Sigmoid colon (tissue), 6 donors: ENCODE measurements at regions not wholly inside any gene's neighbourhood (a gene's known extent, or its start where the extent isn't known, plus 50 kb on each side); places are given as distances from the start of the nearest gene placed in this dataset.
A peak's percentile ranks its signal among the peaks of the same experiment; 100 is the strongest.

ENCODE experiments used
- DNase-seq: peaks from one replicate; pipeline ENCODE4 v3.0.0-alpha.2; 2019
- H3K27ac ChIP-seq, 4 donors: fragments of 200-600 bp; sonication (generic); one replicate each; pipeline ENCODE4 v1.5.1; 2016 to 2019; ENCODE audit warnings: mild to moderate bottlenecking in 1 of 4
- H3K27me3 ChIP-seq, 3 donors: fragments of 200-600 bp; sonication (generic); one replicate each; pipeline ENCODE4 v1.5.1; 2019; ENCODE audit warnings: mild to moderate bottlenecking in 1 of 3
- H3K36me3 ChIP-seq, 4 donors: fragments of 200-600 bp; sonication (generic); one replicate each; pipeline ENCODE4 v1.5.1; 2016 to 2019
- H3K4me1 ChIP-seq, 4 donors: fragments of 200-600 bp; sonication (generic); one replicate each; pipeline ENCODE4 v1.5.1; 2017 to 2019
- H3K4me3 ChIP-seq, 4 donors: fragments of 200-600 bp; sonication (generic); one replicate each; pipeline ENCODE4 v1.5.1; 2017 to 2019; ENCODE audit warnings: mild to moderate bottlenecking in 2 of 4, moderate library complexity in 1 of 4
- H3K9me3 ChIP-seq, 4 donors: fragments of 200-600 bp in 3 of 4; sonication (generic) in 3 of 4; one replicate each; pipeline versions ENCODE4 v1.5.1 to v1.6.1; 2013 to 2019
- EP300 ChIP-seq, 4 donors: sonication (generic); formaldehyde crosslinking; IDR thresholded peaks; one replicate each; pipeline ENCODE4 v1.6.1; 2017; ENCODE audit warnings: antibody characterized with exemption in 4 of 4
- POLR2A ChIP-seq, 2 donors: fragments of 450-650 bp; IDR thresholded peaks; one replicate each; pipeline ENCODE4 v1.6.1; 2016; ENCODE audit warnings: antibody characterized with exemption in 2 of 2, mild to moderate bottlenecking in 2 of 2, moderate library complexity in 2 of 2
- POLR2AphosphoS5 ChIP-seq, 4 donors: sonication (generic); formaldehyde crosslinking; IDR thresholded peaks; one replicate each; pipeline ENCODE4 v1.6.1; 2017; ENCODE audit warnings: antibody characterized with exemption in 4 of 4
- WGBS, 2 donors: extraction: QIAGEN DNeasy Blood & Tissue Kit; methylation state at CpG; one replicate each; pipeline ENCODE4 v1.1.7; 2013; 5-methylcytosine and 5-hydroxymethylcytosine counted together
- intact Hi-C: fragments of 100-400 bp; cut with DNase I; formaldehyde crosslinking; loops from one replicate; pipeline ENCODE4 v1.15.1; 2023
- TF ChIP-seq, protein P1 (sequence below), 4 experiments: fragments of 450-650 bp in 3 of 4; fragments of 200-600 bp in 1 of 4; IDR thresholded peaks; one replicate each; pipeline ENCODE4 v1.5.1; 2016 to 2019; ENCODE audit warnings: antibody characterized with exemption in 4 of 4, mild to moderate bottlenecking in 3 of 4, moderate library complexity in 2 of 4
- donor health status: healthy with polysubstance abuse.
- donor health status: healthy.

- H3K27ac ChIP-seq, result no peak overlapping the region
- DNase-seq, result no peak
- H3K9me3 ChIP-seq, result peaks cover 0 to 2% (median 0%) of the 10 kb centered on the region in 4 donors
- H3K36me3 ChIP-seq, result no peaks in the 10 kb centered on the region
- H3K4me3 ChIP-seq, result no peak overlapping the region
- H3K4me1 ChIP-seq, result no peaks in the 10 kb centered on the region
- TF ChIP-seq EP300 (IDR thresholded peaks at IDR 0.05), result no peak
- TF ChIP-seq POLR2AphosphoS5 (IDR thresholded peaks at IDR 0.05), result no peak
- TF ChIP-seq, protein P1, sequence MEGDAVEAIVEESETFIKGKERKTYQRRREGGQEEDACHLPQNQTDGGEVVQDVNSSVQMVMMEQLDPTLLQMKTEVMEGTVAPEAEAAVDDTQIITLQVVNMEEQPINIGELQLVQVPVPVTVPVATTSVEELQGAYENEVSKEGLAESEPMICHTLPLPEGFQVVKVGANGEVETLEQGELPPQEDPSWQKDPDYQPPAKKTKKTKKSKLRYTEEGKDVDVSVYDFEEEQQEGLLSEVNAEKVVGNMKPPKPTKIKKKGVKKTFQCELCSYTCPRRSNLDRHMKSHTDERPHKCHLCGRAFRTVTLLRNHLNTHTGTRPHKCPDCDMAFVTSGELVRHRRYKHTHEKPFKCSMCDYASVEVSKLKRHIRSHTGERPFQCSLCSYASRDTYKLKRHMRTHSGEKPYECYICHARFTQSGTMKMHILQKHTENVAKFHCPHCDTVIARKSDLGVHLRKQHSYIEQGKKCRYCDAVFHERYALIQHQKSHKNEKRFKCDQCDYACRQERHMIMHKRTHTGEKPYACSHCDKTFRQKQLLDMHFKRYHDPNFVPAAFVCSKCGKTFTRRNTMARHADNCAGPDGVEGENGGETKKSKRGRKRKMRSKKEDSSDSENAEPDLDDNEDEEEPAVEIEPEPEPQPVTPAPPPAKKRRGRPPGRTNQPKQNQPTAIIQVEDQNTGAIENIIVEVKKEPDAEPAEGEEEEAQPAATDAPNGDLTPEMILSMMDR (IDR thresholded peaks at IDR 0.05), result no peak
- TF ChIP-seq POLR2A (IDR thresholded peaks at IDR 0.05), result no peak
- WGBS, 2 donors, result 70 to 85% methylated on average over 3 of the region's 3 CpGs
- no peaks in the 10 kb centered on the region for H3K27me3 ChIP-seq
- intact Hi-C loops, result no loop called here
These were observed 1766.0 kb downstream of the NCAM2 start for GRCh38 chr21:22764222-22764621.

DNA sequence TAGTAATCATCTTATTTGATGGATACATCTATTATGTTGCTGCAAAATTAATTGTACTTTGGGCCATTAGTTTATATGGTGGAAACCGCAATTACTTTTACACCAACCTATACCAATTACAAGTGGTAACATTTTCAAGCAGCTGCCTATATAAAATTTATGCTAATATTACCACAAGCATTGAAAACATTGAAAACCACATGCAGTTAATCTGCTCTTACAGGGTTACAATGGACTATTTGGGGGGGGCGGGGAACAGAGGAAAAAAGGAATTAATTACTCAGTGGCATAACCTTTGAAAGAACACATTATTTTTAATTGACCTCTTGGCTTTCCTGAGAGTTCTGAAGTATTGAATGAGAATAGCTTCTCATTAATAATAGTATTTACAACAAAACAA lies 1793.2 kb downstream of the NCAM2 start:
- Histone ChIP-seq H3K27ac (no peak overlapping the region), H3K36me3 (no peaks in the 10 kb centered on the region), H3K27me3 (no peaks in the 10 kb centered on the region), H3K4me3 (no peak overlapping the region), H3K4me1 (no peaks in the 10 kb centered on the region), H3K9me3 (no peaks in the 10 kb centered on the region)
- TF ChIP-seq POLR2AphosphoS5 (IDR thresholded peaks at IDR 0.05), result no peak
- TF ChIP-seq EP300 (IDR thresholded peaks at IDR 0.05), result no peak
- WGBS, 2 donors, result 83 to 84% methylated on average over 2 of the region's 2 CpGs
- intact Hi-C loops, result loop anchor here (10.0 kb wide), 1 partner anchor 1797 kb away; the partner anchor contains the start of gene NCAM2
- DNase-seq, result no peak

DNA sequence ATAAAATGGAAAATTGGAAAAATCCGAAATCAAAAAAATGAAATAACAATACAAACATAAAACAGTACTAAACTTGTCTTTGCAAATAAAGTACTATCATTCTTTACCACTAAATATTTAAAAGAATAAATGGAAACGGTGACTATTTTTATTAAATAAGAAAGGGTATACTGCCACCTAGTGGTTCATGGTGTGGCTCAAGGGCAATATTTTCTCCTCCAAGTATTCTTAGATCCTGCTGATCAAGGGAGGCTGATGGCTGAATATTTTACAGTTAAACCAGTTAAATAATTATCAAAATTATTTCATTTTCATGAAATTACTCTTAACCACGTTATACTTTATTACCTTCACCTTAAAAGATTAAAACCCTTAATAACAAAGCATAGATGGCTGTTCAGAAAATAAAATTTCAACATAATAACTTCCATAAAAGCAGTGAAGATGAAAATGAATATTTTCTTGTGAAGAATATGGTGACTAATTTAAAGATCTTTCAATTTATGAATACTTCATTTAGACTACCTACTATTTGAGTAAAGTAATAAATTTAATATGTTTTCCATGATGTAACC lies 1793.9 kb downstream of the NCAM2 start:
- no peaks in the 10 kb centered on the region for H3K36me3 ChIP-seq
- TF ChIP-seq POLR2A (IDR thresholded peaks at IDR 0.05) (no peak), EP300 (IDR thresholded peaks at IDR 0.05) (no peak), POLR2AphosphoS5 (IDR thresholded peaks at IDR 0.05) (no peak)
- TF ChIP-seq, protein P1 (IDR thresholded peaks at IDR 0.05), result peak in 3 of 4 experiments; percentile 35 to 70 (median 44)
- no peak overlapping the region for H3K4me3 ChIP-seq
- no peak overlapping the region for H3K27ac ChIP-seq
- intact Hi-C loops, result loop anchor here (10.0 kb wide), 1 partner anchor 1797 kb away; the partner anchor contains the start of gene NCAM2
- no peaks in the 10 kb centered on the region for H3K9me3 ChIP-seq
- no peaks in the 10 kb centered on the region for H3K27me3 ChIP-seq
- WGBS, 2 donors, result 1% methylated on average over 3 of the region's 3 CpGs
- no peaks in the 10 kb centered on the region for H3K4me1 ChIP-seq
- DNase-seq, result no peak

DNA sequence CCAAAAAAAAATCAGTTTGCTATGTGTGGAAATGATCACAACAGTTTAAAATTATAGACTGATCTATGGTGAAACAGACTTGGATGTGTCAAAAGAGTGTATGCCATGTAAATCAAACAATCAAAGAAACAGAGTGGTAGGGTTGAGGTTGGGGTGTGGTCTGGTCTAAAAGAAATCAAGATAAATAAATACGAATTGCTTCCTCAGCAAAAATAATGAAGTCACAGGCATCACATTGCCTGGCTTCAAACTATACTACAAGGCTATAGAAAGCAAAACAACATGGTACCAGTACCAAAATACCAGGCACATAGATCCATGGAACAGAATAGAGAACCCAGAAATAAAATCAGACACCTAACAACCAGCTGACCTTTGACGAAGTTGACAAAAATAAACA lies 1796.9 kb downstream of the NCAM2 start:
- intact Hi-C loops, result loop anchor here (10.0 kb wide), 1 partner anchor 1800 kb away; the partner anchor contains the start of gene NCAM2
- Histone ChIP-seq H3K36me3 (no peaks in the 10 kb centered on the region), H3K27ac (no peak overlapping the region), H3K4me3 (no peak overlapping the region), H3K9me3 (no peaks in the 10 kb centered on the region), H3K27me3 (no peaks in the 10 kb centered on the region), H3K4me1 (no peaks in the 10 kb centered on the region)
- TF ChIP-seq POLR2A (IDR thresholded peaks at IDR 0.05) (no peak), EP300 (IDR thresholded peaks at IDR 0.05) (no peak), POLR2AphosphoS5 (IDR thresholded peaks at IDR 0.05) (no peak)
- TF ChIP-seq, protein P1 (IDR thresholded peaks at IDR 0.05), result no peak
- 45 to 84% methylated on average over 2 of the region's 2 CpGs for WGBS, 2 donors
- no peak for DNase-seq

GRCh38 chr21:22795644-22796043 lies 1797.4 kb downstream of the NCAM2 start:
- no peak overlapping the region for H3K27ac ChIP-seq
- TF ChIP-seq, protein P1 (IDR thresholded peaks at IDR 0.05), result no peak
- TF ChIP-seq POLR2AphosphoS5 (IDR thresholded peaks at IDR 0.05), result no peak
- TF ChIP-seq EP300 (IDR thresholded peaks at IDR 0.05), result no peak
- TF ChIP-seq POLR2A (IDR thresholded peaks at IDR 0.05), result no peak
- no peaks in the 10 kb centered on the region for H3K4me1 ChIP-seq
- intact Hi-C loops, result loop anchor here (10.0 kb wide), 1 partner anchor 1801 kb away; the partner anchor contains the start of gene NCAM2
- H3K36me3 ChIP-seq, result no peaks in the 10 kb centered on the region
- no peaks in the 10 kb centered on the region for H3K9me3 ChIP-seq
- no peak overlapping the region for H3K4me3 ChIP-seq
- no peaks in the 10 kb centered on the region for H3K27me3 ChIP-seq
- DNase-seq, result no peak
- WGBS, 2 donors, result 40 to 48% methylated on average over 4 of the region's 4 CpGs
